ENCODE measurements at regions not wholly inside any gene's neighbourhood (a gene's known extent, or its start where the extent isn't known, plus 50 kb on each side); places are given as distances from the start of the nearest gene placed in this dataset.

DNA sequence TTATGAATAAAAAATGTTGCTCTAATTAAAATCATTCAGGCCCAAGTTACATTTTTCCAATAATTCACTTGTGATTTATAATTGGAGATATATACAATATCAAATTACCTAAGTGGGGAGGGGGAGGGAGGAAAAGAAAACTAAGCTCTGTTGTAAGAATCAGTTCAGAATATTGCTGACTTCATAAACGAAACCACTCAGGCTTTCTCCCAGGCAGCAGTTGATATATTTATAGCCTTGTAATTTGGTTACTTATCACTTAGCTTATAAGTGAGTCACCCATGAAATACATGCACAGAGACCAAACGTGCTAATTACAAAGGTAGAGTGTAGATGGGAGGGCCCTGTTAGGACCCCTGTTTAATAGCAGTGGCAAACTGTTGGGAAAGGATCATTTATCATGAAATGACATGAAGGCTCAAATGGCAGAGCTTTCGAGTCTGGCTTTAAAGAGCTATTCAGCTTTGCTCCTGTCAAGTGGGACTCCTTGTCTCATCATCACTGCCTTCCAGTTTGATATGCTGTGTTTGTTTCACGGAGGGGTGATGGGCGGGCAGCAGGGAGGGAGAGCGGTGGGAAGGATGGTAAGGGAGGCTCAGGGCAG lies 105.6 kb upstream of the PGRMC2 start:
- TF ChIP-seq POLR2A (IDR thresholded peaks at IDR 0.05), result no peak
- TF ChIP-seq, protein P1, sequence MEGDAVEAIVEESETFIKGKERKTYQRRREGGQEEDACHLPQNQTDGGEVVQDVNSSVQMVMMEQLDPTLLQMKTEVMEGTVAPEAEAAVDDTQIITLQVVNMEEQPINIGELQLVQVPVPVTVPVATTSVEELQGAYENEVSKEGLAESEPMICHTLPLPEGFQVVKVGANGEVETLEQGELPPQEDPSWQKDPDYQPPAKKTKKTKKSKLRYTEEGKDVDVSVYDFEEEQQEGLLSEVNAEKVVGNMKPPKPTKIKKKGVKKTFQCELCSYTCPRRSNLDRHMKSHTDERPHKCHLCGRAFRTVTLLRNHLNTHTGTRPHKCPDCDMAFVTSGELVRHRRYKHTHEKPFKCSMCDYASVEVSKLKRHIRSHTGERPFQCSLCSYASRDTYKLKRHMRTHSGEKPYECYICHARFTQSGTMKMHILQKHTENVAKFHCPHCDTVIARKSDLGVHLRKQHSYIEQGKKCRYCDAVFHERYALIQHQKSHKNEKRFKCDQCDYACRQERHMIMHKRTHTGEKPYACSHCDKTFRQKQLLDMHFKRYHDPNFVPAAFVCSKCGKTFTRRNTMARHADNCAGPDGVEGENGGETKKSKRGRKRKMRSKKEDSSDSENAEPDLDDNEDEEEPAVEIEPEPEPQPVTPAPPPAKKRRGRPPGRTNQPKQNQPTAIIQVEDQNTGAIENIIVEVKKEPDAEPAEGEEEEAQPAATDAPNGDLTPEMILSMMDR (IDR thresholded peaks at IDR 0.05), result no peak

All from suprapubic skin (tissue), 3 donors.